ENCODE measurements at regions not wholly inside any gene's neighbourhood (a gene's known extent, or its start where the extent isn't known, plus 50 kb on each side); places are given as distances from the start of the nearest gene placed in this dataset.

DNA sequence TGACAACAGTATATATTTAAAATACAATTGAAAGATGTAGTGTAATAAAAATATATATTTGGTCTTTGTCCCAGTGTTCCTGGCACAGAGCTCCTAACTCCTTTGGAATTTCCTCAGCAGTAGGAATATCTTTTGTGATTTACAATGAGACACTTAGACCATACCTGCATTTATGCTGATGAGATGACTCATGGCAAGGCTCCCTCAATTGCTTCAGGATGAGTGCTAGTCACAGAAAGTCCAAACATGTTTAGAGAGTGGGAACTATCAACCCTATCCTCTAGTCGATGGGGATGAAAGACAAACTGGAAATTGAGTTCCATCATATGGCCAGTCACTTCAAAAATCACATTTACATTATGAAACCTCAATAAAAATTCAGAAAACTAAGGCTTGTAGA lies 588.3 kb upstream of the LMCD1 start:
- DNase-seq (ENCODE audit: low read depth): no peak

DNA sequence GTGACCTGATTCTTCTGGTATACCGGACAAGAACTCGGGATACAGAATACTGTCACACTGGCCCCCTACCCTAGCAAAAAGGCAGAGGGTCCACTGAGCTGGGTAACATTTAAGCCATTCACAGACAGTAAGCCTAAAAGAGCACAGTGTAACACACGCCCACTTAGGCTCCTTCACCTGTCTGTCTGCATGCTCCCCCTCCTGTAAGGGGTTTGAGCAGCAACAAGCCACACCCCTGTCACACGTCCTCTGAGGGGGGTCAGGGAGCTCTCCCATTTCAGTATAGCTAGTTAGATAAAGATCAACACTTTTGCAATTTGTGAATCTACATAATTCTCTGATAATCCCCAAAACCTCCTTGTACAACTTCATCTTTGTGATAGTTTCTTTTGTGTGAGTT lies 586.3 kb upstream of the LMCD1 start:
- DNase-seq (ENCODE audit: low read depth): no peak

DNA sequence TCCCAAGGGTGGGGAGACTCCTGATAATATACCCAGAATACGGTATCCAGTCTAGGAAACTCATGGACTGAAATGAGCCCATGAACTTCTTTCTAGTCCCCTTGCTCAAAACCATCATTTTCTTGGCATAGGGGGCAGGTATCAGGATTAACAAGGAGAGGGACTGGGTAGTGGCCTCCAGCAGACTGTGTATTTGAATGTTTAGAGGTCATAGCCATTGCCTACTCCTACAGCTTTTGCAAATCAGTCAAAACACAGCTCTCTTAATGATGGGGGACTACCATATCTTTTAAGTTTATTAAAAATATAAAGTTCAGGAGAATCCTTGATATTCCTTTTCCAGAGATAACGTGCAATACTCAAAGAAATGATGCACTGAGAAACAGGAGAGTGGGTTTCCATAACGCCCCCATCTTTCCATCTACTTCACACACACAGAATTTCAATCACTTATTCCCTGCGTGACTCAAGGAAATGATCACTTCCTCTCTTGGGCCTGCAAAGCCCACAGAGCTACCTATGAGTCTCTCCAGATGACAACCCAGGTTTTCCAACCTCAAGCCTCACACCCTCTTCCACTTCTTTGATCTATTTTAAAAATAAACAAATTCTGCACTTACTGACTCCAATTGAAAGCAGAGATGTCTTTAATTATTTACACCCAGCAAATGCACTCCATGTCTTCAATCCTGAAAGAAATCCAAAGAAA lies 584.0 kb upstream of the LMCD1 start:
- DNase-seq (ENCODE audit: low read depth): no peak

DNA sequence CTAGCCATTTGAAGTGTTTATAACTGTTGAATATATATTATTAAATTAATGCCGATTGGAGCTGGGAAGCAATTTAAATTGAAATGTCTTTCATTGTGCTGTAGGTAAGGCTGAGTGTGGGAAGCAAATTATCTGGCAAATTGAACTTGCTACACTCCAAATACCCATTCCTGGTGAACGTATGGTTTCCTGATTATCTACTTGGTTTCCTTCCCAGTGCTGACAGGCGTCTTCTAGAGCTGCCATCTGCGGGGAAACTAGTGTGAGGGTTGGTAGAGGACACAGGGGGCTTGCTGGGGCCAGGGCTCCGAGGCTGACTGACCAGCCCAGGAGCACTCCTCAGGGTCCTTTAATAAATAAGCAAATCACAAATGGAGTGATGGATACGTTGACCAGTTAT lies 581.4 kb upstream of the LMCD1 start:
- no peak for DNase-seq (ENCODE audit: low read depth)

DNA sequence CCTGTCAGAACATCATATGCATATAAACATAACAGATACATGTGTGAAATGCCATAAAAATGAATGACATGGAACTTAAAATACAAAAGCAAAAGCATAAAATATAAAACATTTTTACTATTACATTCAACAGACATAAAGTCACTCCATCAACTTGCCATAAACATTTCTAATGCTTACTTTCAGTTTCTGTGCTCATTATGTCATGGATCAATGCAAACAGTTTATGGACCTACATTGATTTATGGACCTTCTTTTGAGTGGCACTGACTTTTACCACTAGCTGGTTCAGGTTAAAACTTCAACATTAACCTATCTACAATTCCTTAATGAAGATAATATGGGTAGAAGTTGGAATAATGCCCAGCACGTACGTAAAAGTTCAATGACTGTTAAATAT lies 577.4 kb upstream of the LMCD1 start:
- DNase-seq (ENCODE audit: low read depth): no peak

DNA sequence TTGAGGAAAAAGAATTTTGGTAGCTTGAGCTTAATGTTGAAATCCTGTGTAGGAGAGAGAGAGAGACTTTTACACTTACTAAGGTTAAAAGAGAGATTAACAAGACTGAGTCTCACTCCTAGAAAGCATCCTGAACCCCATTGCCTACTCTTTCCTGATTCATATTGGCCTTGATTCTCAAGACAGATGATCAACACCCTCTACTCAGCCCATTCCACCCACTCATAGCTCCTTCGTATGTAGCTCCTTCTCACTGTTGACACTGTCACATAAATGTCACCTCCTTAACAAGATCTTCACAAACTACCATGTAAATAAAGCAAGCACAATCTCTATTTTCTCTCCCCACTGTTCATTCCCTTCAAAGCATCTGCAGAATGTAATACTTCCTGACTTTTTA lies 574.6 kb upstream of the LMCD1 start:
- no peak for DNase-seq (ENCODE audit: low read depth)

DNA sequence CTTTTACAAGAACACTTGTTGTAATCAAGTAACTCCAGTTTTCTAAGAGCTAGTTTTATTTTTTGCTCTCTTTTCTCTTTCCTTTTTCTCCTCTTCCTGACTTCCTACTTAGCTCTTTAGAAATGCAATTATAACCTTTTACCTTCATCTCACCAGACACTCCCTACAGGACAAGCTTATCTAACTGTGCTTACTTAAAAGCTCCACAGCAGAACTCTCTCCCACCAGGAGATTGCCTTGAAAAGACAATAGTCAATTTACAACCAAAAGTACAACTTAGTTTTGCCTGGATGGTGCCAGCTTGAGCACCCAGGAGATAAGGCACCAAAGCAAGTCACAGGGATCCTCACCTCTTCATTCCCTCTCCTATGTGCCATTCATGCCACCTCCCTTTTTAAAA lies 573.8 kb upstream of the LMCD1 start:
- DNase-seq (ENCODE audit: low read depth): no peak

DNA sequence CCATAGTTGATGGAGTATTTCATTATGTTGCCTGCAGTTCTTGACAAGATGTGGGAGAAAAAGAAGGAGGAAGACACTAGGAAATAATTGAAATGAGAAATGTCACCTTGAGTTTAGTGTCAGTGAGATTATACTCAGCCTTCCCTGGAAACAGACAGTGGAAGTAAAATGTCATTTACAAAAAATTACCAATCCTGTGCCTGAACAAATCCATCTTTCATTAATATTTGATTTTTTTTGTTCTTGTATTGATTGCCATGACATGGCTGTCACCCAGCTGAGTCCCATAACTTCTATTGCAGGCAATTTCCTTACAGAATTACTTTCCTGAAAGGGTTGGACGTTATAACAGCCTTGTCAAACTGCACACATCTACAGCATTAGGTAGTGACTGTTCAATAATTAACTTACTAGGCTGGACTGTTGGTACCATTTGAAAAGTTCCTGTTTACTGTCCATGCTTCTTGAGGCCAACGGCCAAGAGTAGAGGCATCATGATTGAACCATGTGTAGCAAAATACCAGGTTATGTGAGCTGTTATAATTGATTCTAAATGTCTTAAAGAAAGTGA lies 572.2 kb upstream of the LMCD1 start:
- DNase-seq (ENCODE audit: low read depth): no peak

DNA sequence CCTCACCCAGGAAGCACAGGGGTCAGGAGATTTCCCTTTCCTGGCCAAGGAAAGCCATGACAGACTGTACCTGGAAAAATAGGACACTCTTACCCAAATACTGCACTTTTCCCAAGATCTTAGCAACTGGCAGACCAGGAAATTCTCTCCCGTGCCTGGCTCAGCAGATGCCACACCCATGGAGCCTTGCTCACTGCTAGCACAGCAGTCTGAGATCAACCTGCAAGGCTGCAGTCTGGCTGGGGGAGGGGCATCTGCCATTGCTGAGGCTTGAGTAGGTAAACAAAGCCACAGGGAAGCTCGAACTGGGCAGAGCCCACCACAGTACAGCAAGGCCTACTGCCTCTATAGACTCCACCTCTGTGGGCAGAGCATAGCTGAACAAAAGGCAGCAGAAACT lies 567.3 kb upstream of the LMCD1 start:
- DNase-seq (ENCODE audit: low read depth): no peak

DNA sequence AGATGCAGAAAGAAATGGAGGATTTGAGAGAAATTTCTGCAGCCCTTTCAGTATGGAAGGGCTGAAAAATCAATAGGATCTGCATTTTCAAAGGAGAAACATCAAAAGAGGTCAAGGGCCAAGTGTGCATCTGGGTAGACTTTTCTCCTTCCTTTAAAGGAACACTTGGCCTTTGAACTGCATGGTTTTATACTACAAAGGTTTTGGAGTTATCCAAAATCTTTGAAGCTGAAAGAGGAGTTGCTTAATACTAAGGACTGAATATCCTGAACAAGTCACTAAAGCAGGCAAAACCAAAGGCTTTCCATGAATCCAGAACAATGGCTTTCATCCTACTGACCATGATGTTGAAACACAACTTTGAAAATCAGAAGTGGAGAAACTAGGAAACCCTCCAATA lies 553.7 kb upstream of the LMCD1 start:
- no peak for DNase-seq (ENCODE audit: low read depth)

DNA sequence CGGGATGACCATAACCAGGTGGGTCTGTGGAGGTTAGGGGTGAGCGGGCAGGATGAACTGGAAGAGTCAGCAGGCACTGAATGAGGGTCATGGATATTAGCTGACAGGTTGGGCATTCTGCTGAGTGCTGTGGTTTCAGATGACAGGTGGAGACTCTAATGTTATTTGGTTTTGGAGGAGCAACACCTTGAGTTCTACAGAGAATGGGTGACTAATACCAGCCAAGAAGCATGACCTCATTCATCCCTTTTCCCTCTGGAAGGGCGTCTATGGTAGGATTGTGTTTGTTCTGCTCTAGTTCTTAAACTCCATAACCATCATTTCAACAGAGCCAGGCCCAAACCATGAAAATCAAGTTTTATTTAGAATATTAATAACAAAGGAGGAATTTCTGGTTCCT lies 550.7 kb upstream of the LMCD1 start:
- no peak for DNase-seq (ENCODE audit: low read depth)

DNA sequence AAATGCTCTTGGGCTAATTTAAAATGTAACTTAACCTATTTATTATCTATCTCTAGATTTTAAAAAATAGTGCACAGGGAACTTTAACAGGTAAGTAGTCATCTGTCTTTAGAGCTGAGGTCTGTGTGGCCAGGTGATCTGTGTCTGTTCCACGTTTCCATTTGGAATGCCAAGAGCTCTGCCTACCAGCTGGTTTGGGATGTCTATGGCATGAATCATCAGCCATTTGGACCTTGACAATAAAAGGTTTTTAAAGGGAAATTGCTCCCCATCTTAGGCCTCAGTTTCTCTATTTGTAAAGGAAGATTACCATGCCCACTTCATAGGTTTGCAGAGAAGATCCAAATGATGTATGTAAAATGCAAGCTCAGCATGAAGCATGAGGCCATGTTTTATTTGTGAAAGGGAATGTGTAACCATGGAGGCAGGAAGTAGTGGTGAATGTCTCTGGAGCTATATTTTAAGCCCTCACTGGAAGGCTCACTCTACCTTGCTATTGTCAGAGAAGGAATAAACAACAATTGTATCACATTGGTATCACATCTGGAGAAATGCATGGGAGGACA lies 548.1 kb upstream of the LMCD1 start:
- DNase-seq (ENCODE audit: low read depth): no peak

DNA sequence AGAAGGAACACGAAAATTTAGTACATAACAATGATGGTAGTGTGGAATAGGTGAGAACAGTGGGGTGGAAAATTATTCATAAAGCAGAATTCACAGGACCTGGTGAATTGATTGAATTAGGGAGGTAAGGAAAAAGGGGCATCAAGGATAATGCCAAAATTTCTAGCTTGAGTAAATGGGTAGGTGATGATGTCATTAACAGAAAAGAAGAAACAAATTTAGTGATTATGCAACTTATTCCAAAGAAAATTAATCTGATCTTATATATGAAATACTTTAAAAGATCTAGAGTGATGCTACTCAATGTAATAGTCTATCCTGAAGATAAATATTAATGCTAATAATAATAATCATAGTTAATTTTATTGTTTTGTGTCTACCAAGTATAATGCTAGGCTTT lies 544.6 kb upstream of the LMCD1 start:
- no peak for DNase-seq (ENCODE audit: low read depth)

DNA sequence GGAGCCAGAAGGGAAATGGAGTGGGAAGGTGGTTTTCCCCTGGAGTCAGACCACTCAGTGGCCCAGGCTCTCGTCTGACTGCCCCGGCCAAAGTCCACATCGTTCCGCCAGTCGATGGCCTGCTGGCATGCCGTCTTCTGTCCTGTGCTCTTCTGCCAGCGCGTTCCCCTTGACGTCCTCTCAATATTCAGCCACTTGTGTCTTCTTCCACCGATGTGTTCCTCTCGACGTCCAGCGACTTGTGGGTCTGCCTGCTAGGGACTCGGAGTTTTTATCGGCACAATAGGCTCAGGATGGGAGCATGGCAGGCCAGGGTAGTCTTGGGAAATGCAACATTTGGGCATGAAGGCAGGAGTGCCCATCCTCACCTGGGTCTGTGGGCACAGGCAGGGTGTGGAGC lies 542.5 kb upstream of the LMCD1 start:
- DNase-seq (ENCODE audit: low read depth): no peak

DNA sequence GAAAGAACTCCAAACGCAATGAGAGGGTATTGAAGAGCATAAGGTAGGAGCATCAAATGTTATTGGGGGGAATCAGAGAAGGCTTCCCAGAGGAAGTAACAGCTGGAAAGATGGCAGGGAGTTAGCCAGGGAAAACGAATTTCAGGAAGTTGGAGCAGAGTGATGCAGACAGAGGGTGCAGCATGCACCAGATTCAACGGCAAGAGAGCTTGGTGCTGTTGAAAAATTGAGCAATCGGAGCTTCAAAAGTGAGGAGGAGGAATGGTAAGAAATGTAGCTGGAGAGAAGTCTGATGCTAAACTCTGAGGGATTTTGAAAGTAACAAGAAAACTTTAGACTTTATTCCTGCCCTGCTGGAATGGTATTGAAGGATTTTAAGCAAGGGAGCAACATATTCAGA lies 541.0 kb upstream of the LMCD1 start:
- no peak for DNase-seq (ENCODE audit: low read depth)

DNA sequence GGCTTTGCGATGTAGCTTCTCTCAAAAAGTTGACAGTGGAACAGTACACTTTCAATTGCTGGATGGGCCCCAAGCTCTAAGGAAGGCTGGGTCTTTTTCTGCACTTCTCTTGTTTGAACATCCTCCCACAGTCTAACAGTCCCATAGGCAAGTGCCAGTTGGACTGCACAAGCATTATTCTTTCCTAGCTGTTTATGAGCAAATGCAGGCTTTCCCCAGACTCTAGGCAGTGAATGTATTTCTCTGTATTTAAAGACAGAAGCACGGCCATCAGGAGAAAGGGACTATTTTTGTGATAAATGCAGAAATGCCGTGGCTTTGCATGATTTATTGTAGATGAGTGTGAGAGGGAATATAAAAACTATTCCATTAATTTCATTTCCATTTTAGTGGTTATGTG lies 539.3 kb upstream of the LMCD1 start:
- no peak for DNase-seq (ENCODE audit: low read depth)

DNA sequence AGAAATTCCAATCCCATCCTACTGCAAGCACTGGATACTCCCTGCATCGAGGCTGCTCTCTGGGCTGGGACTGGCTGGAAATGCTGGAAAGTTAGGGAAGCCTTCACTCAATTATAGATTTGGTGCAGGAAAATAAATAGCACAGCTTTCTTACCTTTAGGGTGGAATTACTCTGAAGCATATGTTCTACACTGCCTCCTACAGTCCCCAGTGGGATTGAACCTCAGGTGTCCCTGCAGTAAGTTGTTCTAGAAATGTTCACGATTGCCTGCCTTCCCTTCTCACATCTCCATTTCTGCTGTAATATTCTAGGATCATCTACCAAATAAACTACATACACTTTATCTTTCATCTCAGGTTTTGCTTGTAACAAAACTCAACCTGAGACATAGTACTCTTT lies 536.7 kb upstream of the LMCD1 start:
- no peak for DNase-seq (ENCODE audit: low read depth)

DNA sequence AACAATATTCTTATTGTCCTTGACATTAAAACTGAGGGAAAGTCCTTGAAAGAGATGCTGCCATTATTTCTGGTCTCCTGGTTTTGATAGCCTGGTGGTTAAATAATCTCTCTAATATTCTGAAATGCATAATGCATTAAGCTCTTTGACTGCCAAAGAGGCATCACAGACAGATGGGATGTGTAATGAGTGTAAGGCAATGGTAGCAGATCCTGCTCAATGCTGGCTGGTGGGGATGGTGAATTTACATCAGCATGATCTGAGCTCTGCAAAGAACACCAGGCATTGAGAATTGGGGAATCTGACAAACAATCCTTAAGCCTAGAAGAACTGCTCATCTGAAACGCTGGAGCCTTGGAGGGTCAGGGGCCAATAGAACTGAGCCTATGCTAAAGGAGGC lies 528.6 kb upstream of the LMCD1 start:
- DNase-seq (ENCODE audit: low read depth): no peak

DNA sequence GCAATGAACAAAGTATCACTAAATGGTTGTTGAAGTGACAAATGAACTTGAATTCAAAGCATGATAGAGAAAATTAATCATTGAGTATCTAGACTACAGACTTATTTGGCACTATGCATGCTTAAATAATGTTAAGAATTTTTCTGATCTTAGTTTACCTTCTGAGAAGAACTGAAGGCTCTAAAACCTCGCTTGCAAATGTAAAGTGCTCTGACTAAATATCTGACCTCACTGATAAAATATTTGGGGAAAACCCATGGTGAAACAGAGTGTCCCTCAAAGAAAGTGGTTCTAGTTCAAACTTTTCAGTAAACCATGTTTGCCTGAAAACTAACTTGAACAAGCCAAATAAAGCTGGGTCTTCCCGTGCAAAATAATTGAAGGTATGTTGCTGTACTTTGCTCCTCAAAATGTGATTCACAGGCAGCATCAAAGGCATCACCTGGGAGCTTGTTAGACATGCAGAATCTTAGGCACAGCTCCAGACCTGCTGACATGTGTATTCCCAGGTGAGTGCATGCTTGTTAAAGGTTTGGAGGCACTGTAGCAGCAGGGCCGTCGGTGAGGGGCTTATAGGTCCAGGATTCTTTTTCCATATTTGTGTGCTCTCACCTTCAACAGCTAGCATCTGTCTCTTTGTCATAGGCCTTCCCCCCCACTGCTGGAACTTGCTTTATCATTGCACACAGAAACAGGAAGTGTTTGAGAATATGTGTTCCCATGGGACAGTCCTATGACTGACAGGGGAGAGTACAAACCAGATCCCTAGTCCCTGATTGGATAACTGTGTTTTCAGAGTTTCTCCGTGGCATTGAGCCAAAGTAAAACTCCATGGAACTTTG lies 524.2 kb upstream of the LMCD1 start:
- no peak for DNase-seq (ENCODE audit: low read depth)

DNA sequence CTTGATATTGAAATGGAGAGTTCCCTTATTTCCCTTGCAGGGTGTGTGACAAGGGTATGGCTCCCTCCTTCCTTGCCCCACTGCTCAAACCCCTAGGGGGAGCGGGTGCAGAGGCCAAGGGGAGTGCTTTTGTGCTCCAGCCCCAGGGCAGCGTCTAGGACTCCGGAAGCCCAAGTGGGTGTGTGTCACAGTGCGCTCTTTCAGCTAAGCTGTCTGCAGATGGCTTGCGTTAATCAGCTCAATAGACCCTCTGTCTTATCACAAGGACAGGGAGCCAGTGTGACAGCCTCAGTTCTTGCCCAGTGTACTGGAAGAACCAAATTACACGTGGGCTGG lies 523.6 kb upstream of the LMCD1 start:
- DNase-seq (ENCODE audit: low read depth): no peak

DNA sequence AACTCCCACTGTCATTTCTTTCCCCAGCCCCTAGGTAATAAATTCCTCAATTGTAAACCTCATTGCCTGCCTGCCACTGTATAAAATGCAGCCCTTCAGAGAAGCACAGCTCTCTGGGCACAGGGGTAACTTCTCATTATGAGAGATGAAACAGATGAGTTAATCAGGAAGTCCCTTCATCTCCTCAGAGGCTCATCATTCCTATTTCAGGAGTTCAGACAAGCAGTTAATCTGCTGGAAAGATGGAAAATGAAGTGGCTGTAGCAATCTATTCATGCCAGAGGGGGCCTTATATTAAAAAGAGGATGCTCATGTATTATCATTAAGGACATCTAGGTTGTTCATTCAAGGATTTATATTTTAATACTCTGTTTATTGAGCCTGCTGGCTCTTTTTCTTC lies 519.5 kb upstream of the LMCD1 start:
- DNase-seq (ENCODE audit: low read depth): no peak

DNA sequence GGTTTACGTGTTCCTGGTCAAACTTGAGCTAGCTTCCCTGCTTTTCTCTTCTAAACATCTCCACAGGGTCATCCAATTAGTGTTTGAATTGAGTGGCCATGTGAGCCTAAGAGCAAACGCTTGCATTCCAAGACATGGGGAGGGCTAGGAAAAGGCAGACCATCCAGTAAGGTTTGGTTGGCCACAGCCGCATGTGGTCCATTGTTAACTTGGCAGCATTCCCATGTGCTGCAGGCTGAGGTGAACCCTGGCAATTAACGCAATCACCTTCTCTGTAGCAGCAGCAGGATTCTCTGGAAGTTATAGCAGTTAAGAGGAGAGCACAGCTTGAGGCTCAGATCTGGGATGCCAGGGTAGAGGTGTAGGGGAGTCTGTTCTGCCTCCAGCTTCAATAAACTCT lies 502.2 kb upstream of the LMCD1 start:
- no peak for DNase-seq (ENCODE audit: low read depth)

DNA sequence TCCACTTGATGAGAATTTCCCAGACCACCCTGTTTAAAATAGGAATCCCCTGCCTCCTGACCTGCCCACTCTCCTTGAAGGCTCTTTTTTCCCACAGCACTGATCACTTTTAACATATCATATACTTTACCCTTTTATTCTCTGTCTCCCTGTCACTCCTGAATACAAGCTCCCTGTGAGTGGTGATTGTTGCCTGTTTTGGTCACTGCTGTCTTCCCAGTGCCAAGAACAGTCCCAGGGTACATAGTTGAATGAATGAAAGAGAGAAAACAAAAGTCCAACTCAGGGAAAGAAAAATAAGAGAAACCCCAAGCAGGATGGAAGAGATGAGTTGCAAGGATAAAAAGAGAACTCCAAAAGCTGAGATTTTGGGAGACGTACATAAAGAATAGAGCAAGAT lies 500.3 kb upstream of the LMCD1 start:
- DNase-seq (ENCODE audit: low read depth): no peak
